SU-DHL-6 (cell line): ENCODE measurements at regions not wholly inside any gene's neighbourhood (a gene's known extent, or its start where the extent isn't known, plus 50 kb on each side); places are given as distances from the start of the nearest gene placed in this dataset.

ENCODE experiments used
- H2AFZ ChIP-seq: fragments of 200-600 bp; sonication (generic); 2 replicates; pipeline ENCODE4 v1.6.1; 2014; ENCODE audit warnings: low read depth, mild to moderate bottlenecking, moderate library complexity, mixed read lengths, antibody characterized with exemption, low read length; ENCODE audit not compliant: severe bottlenecking
- H3F3A ChIP-seq: fragments of 200-600 bp; shearing (Covaris generic); 2 replicates; pipeline ENCODE4 v1.6.0; 2016; ENCODE audit warnings: antibody characterized with exemption, mild to moderate bottlenecking; ENCODE audit not compliant: insufficient read depth
- H3K27ac ChIP-seq: fragments of 200-600 bp; sonication (generic); 2 replicates; pipeline ENCODE4 v1.5.1; 2016; ENCODE audit warnings: low read depth, mild to moderate bottlenecking, low read length, moderate library complexity, mixed read lengths
- H3K27me3 ChIP-seq: fragments of 200-600 bp; sonication (generic), shearing (Covaris generic); 2 replicates; pipeline ENCODE4 v1.6.0; 2014; ENCODE audit warnings: mild to moderate bottlenecking, low read length
- H3K36me3 ChIP-seq: fragments of 200-600 bp; sonication (generic); 2 replicates; pipeline ENCODE4 v1.6.1; 2014; ENCODE audit warnings: mild to moderate bottlenecking, low read length, mixed read lengths
- H3K4me2 ChIP-seq: fragments of 300-600, 200-600 bp; shearing (Covaris generic), sonication (generic); 2 replicates; pipeline ENCODE4 v1.6.0; 2014; ENCODE audit warnings: low read length, low read depth, mild to moderate bottlenecking; ENCODE audit not compliant: poor library complexity, severe bottlenecking
- H3K4me3 ChIP-seq: fragments of 200-600 bp; sonication (generic); 2 replicates; pipeline ENCODE4 v1.5.1; 2014; ENCODE audit warnings: antibody characterized with exemption, low read length, mild to moderate bottlenecking, mixed read lengths; ENCODE audit not compliant: insufficient read depth, poor library complexity, severe bottlenecking
- H3K79me2 ChIP-seq: fragments of 200-600 bp; sonication (generic); 2 replicates; pipeline ENCODE4 v1.6.1; 2014; ENCODE audit warnings: mild to moderate bottlenecking, low read length, moderate library complexity; ENCODE audit not compliant: insufficient read depth
- H3K9ac ChIP-seq: fragments of 200-600 bp; sonication (generic); 2 replicates; pipeline ENCODE4 v1.7.0; 2014; ENCODE audit warnings: mild to moderate bottlenecking, low read length
- H3K9me2 ChIP-seq: fragments of 200-600 bp; sonication (generic); replicated peaks from 2 replicates; pipeline ENCODE4 v1.6.1; 2014; ENCODE audit warnings: low read length; ENCODE audit not compliant: insufficient read depth
- H3K9me3 ChIP-seq: fragments of 200-600 bp; sonication (generic); 2 replicates; pipeline ENCODE4 v1.6.1; 2014; ENCODE audit warnings: low read length, mixed read lengths; ENCODE audit not compliant: insufficient read depth
- H4K20me1 ChIP-seq: fragments of 200-600 bp; sonication (generic); 2 replicates; pipeline ENCODE4 v1.6.1; 2014; ENCODE audit warnings: low read depth, mild to moderate bottlenecking, antibody characterized with exemption, low read length, moderate library complexity, mixed read lengths
- EZH2phosphoT487 ChIP-seq: fragments of 200-600 bp; sonication (generic), shearing (Covaris generic); conservative IDR thresholded peaks from 2 replicates; pipeline ENCODE4 v1.6.1; 2018; ENCODE audit warnings: mild to moderate bottlenecking, antibody characterized with exemption, low read length, moderate library complexity, mixed read lengths
- TF ChIP-seq, protein P1 (sequence below): fragments of 200-600 bp; sonication (generic); IDR thresholded peaks from one replicate; pipeline ENCODE4 v1.5.1; 2017; ENCODE audit warnings: antibody characterized with exemption, mild to moderate bottlenecking, low read length, moderate library complexity; ENCODE audit not compliant: insufficient read depth, poor library complexity, severe bottlenecking

DNA sequence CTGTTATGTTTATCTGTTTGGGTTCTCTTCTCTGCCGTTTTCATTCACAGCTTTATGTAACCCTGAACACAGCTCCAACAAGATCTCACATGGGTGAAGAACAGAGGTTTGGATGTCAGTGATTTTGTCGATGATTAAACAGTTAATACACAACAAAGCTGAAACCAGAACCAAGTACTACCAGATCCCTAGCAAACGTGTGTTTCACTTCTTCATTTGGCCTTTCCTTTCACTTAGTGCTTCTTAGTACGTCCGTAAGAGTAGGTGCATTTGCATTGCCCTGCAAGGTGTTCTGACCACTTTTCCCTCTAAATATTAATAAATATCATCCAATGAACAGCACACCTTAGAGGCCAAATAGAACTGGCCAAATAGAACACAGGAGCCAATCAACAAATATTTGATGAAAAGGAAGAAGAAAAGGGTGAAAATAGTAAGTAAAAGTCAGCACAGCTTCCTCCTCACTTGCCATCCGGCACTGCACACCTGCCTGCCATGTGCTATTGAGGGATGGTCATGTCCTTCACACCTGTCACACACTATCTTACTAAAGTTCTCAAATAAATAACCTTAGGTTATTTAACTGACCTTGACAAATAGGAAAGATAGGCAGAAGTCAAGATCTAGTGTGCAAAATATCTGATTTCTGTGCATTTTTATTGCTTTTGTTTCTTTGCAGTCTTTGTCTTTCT lies 252.6 kb upstream of the ANKRD30A start:
- Histone ChIP-seq H3K4me2 (no peak overlapping the region), H3K79me2 (no peaks in the 10 kb centered on the region), H4K20me1 (no peaks in the 10 kb centered on the region), H3K9ac (no peak overlapping the region), H2AFZ (no peak overlapping the region), H3K9me3 (no peaks in the 10 kb centered on the region), H3K27me3 (no peaks in the 10 kb centered on the region), H3F3A (no peaks in the 10 kb centered on the region), H3K4me3 (no peak overlapping the region), H3K9me2 (no peaks in the 10 kb centered on the region), H3K27ac (no peak overlapping the region), H3K36me3 (no peaks in the 10 kb centered on the region)
- TF ChIP-seq, protein P1, sequence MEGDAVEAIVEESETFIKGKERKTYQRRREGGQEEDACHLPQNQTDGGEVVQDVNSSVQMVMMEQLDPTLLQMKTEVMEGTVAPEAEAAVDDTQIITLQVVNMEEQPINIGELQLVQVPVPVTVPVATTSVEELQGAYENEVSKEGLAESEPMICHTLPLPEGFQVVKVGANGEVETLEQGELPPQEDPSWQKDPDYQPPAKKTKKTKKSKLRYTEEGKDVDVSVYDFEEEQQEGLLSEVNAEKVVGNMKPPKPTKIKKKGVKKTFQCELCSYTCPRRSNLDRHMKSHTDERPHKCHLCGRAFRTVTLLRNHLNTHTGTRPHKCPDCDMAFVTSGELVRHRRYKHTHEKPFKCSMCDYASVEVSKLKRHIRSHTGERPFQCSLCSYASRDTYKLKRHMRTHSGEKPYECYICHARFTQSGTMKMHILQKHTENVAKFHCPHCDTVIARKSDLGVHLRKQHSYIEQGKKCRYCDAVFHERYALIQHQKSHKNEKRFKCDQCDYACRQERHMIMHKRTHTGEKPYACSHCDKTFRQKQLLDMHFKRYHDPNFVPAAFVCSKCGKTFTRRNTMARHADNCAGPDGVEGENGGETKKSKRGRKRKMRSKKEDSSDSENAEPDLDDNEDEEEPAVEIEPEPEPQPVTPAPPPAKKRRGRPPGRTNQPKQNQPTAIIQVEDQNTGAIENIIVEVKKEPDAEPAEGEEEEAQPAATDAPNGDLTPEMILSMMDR = no peak
- TF ChIP-seq EZH2phosphoT487 = no peak

DNA sequence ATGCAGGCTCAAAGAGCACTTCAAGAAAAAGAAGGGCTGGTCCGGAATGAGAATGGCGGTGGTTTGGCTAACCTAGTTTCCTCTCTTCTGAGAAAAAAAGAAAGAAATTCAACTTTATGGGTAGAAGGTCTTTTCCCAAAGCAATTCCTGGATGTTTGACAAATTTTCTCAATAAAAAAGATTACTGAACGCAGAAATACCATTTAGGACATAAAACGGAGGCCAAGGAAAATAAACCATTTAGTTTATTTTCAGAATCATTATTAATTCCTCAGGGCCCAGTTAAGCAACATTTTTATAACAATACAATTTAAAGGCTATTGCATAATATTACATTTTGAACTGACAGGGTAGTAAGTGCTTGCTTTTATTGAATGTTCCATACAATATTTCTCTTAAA lies 284.6 kb upstream of the ANKRD30A start:
- Histone ChIP-seq H3K9me2 (no peaks in the 10 kb centered on the region), H3K9me3 (no peaks in the 10 kb centered on the region), H3K79me2 (no peaks in the 10 kb centered on the region), H3K27me3 (no peaks in the 10 kb centered on the region), H3K36me3 (no peaks in the 10 kb centered on the region), H4K20me1 (no peaks in the 10 kb centered on the region), H3F3A (no peaks in the 10 kb centered on the region), H3K4me2 (no peak overlapping the region), H2AFZ (no peak overlapping the region), H3K4me3 (no peak overlapping the region), H3K9ac (no peak overlapping the region), H3K27ac (no peak overlapping the region)
- TF ChIP-seq, protein P1 = no peak
- no peak for TF ChIP-seq EZH2phosphoT487

DNA sequence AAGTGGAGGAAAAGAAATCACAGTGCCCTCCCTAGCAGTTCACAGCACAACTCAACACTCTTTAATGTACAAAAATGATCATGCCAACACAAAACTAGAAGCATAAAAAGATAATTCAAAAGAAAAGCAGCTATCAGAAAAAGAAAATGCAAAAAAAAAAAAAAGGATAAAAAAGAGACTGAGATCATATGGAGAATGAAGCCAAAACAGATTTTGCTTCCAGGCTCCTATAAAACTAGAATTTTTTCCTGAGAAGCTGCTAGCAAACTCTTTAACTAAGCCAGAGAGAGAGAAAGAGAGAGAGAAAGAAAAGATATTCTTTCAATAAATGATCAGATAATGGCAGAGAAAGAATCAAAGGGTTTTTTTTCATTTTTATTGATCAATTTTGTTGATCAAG lies 288.0 kb upstream of the ANKRD30A start:
- H4K20me1 ChIP-seq = no peaks in the 10 kb centered on the region

More for the DNA sequence above, 288.0 kb upstream of the ANKRD30A start:
- H3K9me2 ChIP-seq = no peaks in the 10 kb centered on the region
- no peak overlapping the region for H3K27ac ChIP-seq
- no peaks in the 10 kb centered on the region for H3K79me2 ChIP-seq
- no peak overlapping the region for H3K4me2 ChIP-seq
- no peak overlapping the region for H2AFZ ChIP-seq
- TF ChIP-seq, protein P1 = no peak
- H3K9ac ChIP-seq = no peak overlapping the region
- H3K36me3 ChIP-seq = no peaks in the 10 kb centered on the region
- H3K9me3 ChIP-seq = no peaks in the 10 kb centered on the region
- H3F3A ChIP-seq = no peaks in the 10 kb centered on the region
- no peak overlapping the region for H3K4me3 ChIP-seq
- no peaks in the 10 kb centered on the region for H3K27me3 ChIP-seq
